ENCODE measurements at regions not wholly inside any gene's neighbourhood (a gene's known extent, or its start where the extent isn't known, plus 50 kb on each side); places are given as distances from the start of the nearest gene placed in this dataset.
"Not testable (repeated sequence)": the region's sequence is repeated elsewhere in the genome, so short reads cannot be mapped to it uniquely, and the experiment has no call there.

GRCh38 chr4:189835505-189835904, 105.2 kb upstream of the FRG1 start:
- no peak for DNase-seq (ENCODE audit: low read depth in 1 of 2, low spot score in 1 of 2)

DNA sequence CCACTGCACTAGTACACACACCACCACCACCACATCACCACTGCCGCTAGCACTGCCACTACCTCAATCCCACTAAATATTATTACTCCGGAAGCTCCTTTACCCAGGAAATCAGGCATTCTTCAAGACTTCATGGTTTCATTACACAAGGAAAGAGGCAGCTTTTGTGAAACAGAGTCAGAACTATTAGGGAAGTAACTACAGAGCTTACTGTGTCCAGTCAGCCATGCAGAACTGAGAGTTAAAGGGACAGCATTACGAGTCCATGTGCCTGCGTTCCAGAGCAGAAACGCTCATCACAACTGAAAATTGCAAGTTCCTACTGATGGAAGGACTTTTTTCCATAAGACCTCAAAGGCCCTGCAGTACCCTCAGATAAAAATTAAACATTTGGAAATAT, 103.2 kb upstream of the FRG1 start:
- DNase-seq (ENCODE audit: low read depth in 1 of 2, low spot score in 1 of 2), result no peak

DNA sequence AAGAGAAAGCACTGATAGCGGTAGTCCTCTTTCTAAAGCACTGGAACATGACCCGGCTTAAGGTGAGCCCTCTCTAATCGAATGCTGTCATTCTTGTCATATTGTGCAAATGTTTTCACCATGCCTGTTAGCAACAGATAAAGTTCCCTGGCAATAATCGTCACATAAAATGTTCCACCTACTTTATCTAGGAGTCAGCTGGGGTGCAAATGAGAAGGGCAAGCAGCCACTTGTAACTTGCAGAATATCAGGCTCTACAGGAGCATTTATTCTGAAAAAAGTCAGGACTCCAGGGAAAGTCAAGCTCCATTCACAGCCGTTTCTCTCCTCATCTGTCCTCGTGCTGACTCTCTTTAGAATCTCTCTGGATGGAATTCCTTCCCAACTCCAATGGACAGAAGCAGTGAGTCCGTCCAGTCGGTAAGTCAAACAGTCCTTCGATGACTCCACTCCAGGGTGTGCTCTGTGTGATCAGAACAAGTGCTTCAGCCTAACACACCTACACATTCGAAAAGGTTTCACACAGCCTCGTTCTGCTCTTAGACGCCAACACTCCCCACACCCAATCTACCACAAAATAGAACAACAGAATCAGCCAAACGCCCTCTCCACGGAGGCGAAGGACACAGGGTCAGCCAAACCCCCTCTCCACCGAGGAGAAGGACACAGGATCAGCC, 101.7 kb upstream of the FRG1 start:
- no peak for DNase-seq (ENCODE audit: low read depth in 1 of 2, low spot score in 1 of 2)

DNA sequence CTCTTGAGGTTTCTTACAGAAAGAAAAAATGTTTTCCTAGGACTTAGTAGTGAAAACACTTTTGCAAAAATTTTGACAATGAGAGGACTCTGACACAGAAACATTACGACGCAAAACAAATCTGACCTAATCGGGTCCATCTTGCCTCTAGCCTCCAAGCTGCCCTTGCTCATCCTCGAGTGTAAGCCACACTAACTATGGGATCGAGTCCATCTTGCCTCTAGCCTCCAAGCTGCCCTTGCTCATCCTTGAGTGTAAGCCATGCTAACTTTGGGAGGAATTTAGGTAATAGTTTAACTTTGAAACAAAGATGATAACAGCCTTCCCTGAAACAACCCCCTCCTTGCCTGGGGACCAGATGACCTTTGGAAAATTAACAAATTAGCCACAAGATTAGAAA, 100.3 kb upstream of the FRG1 start:
- no peak for DNase-seq (ENCODE audit: low read depth in 1 of 2, low spot score in 1 of 2)

DNA sequence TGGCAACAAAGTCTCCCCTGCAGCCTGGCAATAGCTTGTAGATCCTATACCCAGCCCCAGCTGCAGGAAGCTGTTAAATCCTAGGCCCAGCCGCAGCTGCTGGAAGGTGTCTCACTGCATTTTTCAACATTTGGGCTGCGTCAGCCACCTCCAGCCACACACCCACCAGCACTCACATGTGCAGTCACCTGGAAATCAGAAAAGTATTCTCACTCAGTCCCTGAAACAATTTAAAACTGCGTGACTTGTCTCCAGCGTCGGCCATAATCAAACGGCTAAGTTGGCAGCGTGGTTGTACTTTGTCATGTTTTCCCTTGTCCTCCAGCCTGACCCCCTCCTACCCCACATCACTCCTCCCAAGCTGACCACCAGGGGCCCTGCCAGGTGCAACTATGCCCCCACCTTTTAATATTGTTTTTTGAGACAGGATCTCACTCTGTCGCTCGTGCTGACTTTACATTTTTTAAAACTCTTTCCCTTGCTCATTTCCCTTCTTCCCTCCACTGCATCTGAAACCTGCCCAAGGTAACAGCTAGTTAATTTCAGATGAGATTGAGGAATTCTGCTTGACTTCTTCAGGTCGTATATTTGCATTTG, 97.2 kb upstream of the FRG1 start:
- no peak for DNase-seq (ENCODE audit: low read depth in 1 of 2, low spot score in 1 of 2)

- DNase-seq (ENCODE audit: low read depth in 1 of 2, low spot score in 1 of 2), result no peak
Measured at GRCh38 chr4:189845145-189845846, 95.4 kb upstream of the FRG1 start.

DNA sequence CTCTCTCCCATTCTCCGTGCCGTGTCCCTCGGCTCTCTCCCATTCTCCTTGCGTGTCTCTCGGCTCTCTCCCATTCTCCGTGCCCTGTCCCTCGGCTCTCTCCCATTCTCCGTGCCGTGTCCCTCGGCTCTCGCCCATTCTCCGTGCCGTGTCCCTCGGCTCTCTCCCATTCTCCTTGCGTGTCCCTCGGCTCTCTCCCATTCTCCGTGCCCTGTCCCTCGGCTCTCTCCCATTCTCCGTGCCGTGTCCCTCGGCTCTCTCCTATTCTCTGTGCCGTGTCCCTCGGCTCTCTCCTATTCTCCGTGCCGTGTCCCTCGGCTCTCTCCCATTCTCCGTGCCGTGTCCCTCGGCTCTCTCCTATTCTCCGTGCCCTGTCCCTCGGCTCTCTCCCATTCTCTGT, 94.6 kb upstream of the FRG1 start:
- peak in 1 of 2 donors; percentile 2 for DNase-seq (ENCODE audit: low read depth in 1 of 2, low spot score in 1 of 2)

GRCh38 chr4:189846608-189847007, 94.1 kb upstream of the FRG1 start:
- DNase-seq (ENCODE audit: low read depth in 1 of 2, low spot score in 1 of 2), result not testable (repeated sequence)

DNA sequence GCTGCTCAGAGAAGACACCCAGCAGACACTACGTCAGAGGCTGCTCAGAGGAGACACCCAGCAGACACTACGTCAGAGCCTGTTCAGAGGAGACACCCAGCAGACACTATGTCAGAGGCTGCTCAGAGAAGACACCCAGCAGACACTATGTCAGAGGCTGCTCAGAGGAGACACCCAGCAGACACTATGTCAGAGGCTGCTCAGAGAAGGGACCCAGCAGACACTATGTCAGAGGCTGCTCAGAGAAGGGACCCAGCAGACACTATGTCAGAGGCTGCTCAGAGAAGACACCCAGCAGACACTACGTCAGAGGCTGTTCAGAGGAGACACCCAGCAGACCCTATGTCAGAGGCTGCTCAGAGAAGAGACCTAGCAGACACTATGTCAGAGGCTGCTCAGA, 92.0 kb upstream of the FRG1 start:
- peak in 1 of 2 donors; percentile 4 for DNase-seq (ENCODE audit: low read depth in 1 of 2, low spot score in 1 of 2)

GRCh38 chr4:189850239-189850856, 90.3 kb upstream of the FRG1 start:
- DNase-seq (ENCODE audit: low read depth in 1 of 2, low spot score in 1 of 2), result no peak

DNA sequence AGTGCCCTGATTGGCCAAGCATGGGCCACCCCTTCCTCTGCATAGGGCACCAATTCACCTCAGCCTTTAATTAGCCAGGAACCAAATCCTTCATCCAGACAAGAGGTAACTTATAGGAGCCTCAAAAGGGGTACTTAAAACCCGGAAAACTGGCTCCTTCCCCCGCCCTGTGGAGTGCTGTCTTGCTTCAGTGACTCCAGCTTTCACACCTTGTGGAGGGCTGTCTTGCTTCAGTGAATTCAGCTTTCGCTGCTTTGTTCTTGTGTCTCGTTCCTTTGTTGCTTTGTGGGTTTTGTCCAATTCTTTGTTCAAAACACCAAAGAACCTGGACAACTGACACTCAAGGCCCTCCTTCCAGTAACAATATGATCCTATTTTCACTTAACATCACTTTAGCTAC, 82.2 kb upstream of the FRG1 start:
- no peak for DNase-seq (ENCODE audit: low read depth in 1 of 2, low spot score in 1 of 2)

DNA sequence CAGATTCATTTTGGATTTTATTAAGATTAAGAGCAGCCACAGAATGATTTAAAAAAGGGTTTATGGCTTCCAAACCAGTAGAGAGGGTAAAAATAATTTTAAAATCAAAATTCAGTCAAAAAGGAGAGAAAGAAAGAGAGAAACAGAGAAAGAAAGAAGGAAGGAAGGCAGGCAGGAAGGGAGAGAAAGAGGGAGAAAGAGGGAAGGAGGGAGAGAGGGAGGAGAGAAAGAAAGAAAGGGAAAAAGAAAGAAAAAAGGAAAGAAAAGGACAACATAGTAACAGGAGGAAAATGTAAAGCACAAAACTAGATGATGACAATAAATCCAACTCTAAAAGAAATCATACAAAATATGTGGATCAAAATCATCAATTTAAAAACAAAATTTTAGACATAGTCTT, 79.6 kb upstream of the FRG1 start:
- no peak for DNase-seq (ENCODE audit: low read depth in 1 of 2, low spot score in 1 of 2)

GRCh38 chr4:189869236-189869635, 71.4 kb upstream of the FRG1 start:
- DNase-seq (ENCODE audit: low read depth in 1 of 2, low spot score in 1 of 2), result no peak

DNA sequence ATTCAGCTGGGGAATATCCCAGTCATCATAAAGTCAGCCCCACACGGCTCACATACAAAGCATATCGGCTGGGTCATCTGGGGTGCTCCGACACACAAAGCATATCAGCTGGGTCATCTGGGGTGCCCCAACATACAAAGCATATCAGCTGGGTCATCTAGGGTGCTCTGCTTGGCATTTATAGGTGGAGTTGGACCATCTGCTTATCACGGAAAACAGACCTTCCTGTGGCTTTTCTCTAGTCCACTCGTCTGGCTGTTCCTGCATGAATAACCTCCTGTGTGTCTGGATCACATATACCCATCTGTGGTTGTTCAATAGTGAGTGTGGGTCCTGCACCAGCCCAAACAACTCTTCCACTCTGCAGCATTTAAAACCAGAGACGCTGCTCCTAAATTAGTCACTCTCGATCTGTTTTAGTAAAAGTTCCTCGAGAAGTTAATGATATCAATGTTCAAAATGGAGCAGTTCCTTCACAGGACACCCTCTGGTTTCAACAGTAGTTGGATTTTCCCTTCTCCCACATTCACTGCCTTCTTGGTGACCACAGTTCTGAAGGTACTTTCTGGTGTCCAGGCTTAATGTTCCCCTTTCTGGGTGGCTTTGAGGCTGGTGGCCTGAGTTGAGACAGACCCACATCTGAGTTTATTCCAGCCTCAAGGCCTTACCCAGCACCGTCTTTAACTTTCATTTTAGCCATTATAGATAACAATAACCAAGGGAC, 70.0 kb upstream of the FRG1 start:
- DNase-seq (ENCODE audit: low read depth in 1 of 2, low spot score in 1 of 2), result no peak

DNA sequence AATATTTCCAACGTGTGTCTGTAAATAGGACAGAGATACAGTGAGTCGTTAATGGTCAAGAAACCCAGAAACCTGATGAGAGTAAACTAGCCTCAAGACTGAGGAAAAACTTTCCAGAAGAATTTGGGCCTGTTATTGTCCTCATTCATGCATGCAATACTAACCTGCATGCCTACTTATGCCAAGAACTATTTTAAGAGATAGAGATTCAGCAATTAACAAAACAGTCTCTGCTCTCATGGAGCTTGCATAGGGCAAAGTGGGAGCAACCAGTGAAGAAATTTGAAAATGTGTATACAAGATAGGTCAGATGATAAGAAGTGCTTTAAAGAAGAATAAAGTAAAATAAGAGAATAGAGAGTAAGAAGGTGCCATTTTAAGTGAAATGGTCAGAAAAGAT, 66.1 kb upstream of the FRG1 start:
- DNase-seq (ENCODE audit: low read depth in 1 of 2, low spot score in 1 of 2), result no peak

DNA sequence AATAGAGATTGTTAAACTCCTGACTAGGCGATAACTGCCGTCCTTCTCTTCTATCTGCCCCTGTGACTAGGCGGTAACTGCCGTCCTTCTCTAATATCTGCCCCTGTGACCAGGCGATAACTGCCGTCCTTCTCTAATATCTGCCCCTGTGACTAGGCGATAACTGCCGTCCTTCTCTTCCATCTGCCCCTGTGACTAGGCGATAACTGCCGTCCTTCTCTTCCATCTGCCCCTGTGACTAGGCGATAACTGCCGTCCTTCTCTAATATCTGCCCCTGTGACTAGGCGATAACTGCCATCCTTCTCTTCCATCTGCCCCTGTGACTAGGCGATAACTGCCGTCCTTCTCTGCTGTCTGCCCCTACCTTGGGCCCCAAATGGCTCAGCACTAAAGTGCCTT, 59.5 kb upstream of the FRG1 start:
- DNase-seq (ENCODE audit: low read depth in 1 of 2, low spot score in 1 of 2), result peak in 1 of 2 donors; percentile 26

DNA sequence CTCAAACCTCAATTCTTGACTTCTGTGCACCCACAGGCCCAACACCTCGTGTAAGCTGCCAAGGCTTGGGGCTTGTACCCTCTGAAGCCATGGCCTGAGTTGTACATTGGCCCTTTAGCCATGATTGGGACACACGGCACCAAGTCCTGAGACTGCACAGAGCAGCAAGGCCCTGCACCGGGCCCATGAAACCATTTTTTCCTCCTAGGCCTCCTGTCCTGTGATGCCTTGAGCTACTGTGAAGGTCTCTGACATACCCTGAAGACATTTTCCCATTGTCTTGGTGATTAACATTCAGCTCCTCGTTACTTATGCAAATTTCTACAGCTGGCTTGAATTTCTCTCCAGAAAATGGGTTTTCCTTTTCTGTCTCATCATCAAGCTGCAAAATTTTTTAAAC, 52.3 kb upstream of the FRG1 start:
- not testable (repeated sequence) for DNase-seq (ENCODE audit: low read depth in 1 of 2, low spot score in 1 of 2)
